Chondrocyte (in vitro differentiated cells): ENCODE measurements at regions not wholly inside any gene's neighbourhood (a gene's known extent, or its start where the extent isn't known, plus 50 kb on each side); places are given as distances from the start of the nearest gene placed in this dataset.
"Not testable (repeated sequence)": the region's sequence is repeated elsewhere in the genome, so short reads cannot be mapped to it uniquely, and the experiment has no call there.

ENCODE experiments used
- DNase-seq: peaks from one replicate; pipeline ENCODE4 v3.0.0; 2021; ENCODE audit warnings: mixed read lengths, low spot score
- H3K27ac Mint-ChIP-seq: one replicate; pipeline ENCODE4 v1.8.0; 2021; ENCODE audit warnings: mild to moderate bottlenecking, moderate library complexity, mixed read lengths; ENCODE audit not compliant: unreplicated experiment
- H3K27me3 Mint-ChIP-seq: 2 replicates; pipeline ENCODE4 v1.8.0; 2021; ENCODE audit warnings: low read depth, mixed read lengths
- H3K36me3 Mint-ChIP-seq: 2 replicates; pipeline ENCODE4 v1.8.0; 2021; ENCODE audit warnings: low read depth, mixed read lengths
- H3K4me1 Mint-ChIP-seq: 2 replicates; pipeline ENCODE4 v1.8.0; 2021; ENCODE audit warnings: low read depth, mild to moderate bottlenecking, mixed read lengths
- H3K4me3 Mint-ChIP-seq: one replicate; pipeline ENCODE4 v1.8.0; 2021; ENCODE audit warnings: mild to moderate bottlenecking, moderate library complexity, mixed read lengths; ENCODE audit not compliant: unreplicated experiment
- H3K9me3 Mint-ChIP-seq: 2 replicates; pipeline ENCODE4 v1.8.0; 2021; ENCODE audit warnings: low read depth, mixed read lengths
- TF ChIP-seq, protein P1 (sequence below): fragments of 200-600 bp; sonication (generic); IDR thresholded peaks from 2 replicates; pipeline ENCODE4 v1.5.0; 2021; ENCODE audit warnings: antibody characterized with exemption, mild to moderate bottlenecking, moderate library complexity

GRCh38 chr1:200288226-200288625 is 121.6 kb downstream of the ZNF281 start:
- Mint-ChIP-seq H3K4me1 (no peaks in the 10 kb centered on the region), H3K27ac (no peak overlapping the region), H3K36me3 (no peaks in the 10 kb centered on the region), H3K4me3 (no peak overlapping the region), H3K9me3 (no peaks in the 10 kb centered on the region), H3K27me3 (no peaks in the 10 kb centered on the region)
- DNase-seq = no peak
- TF ChIP-seq, protein P1, sequence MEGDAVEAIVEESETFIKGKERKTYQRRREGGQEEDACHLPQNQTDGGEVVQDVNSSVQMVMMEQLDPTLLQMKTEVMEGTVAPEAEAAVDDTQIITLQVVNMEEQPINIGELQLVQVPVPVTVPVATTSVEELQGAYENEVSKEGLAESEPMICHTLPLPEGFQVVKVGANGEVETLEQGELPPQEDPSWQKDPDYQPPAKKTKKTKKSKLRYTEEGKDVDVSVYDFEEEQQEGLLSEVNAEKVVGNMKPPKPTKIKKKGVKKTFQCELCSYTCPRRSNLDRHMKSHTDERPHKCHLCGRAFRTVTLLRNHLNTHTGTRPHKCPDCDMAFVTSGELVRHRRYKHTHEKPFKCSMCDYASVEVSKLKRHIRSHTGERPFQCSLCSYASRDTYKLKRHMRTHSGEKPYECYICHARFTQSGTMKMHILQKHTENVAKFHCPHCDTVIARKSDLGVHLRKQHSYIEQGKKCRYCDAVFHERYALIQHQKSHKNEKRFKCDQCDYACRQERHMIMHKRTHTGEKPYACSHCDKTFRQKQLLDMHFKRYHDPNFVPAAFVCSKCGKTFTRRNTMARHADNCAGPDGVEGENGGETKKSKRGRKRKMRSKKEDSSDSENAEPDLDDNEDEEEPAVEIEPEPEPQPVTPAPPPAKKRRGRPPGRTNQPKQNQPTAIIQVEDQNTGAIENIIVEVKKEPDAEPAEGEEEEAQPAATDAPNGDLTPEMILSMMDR = no peak

DNA sequence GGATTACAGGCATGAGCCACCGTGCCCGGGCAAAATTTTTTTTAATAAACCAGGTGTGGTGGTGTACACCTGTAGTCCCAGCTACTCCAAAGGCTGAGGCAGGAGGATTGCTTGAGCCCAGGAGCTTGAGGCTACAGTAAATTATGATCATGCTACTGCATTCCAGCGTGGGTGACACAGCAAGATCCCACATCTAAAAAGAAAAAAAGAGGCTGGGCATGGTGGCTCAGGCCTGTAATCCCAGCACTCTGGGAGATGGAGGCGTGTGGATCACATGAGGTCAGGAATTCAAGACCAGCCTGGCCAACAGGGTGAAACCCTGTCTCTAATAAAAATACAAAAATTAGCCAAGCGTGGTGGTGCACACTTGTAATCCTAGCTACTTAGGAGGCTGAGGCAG is 125.6 kb downstream of the ZNF281 start:
- H3K27me3 Mint-ChIP-seq, H3K9me3 Mint-ChIP-seq, H3K4me1 Mint-ChIP-seq, H3K36me3 Mint-ChIP-seq, H3K4me3 Mint-ChIP-seq, DNase-seq, H3K27ac Mint-ChIP-seq: not testable (repeated sequence)

DNA sequence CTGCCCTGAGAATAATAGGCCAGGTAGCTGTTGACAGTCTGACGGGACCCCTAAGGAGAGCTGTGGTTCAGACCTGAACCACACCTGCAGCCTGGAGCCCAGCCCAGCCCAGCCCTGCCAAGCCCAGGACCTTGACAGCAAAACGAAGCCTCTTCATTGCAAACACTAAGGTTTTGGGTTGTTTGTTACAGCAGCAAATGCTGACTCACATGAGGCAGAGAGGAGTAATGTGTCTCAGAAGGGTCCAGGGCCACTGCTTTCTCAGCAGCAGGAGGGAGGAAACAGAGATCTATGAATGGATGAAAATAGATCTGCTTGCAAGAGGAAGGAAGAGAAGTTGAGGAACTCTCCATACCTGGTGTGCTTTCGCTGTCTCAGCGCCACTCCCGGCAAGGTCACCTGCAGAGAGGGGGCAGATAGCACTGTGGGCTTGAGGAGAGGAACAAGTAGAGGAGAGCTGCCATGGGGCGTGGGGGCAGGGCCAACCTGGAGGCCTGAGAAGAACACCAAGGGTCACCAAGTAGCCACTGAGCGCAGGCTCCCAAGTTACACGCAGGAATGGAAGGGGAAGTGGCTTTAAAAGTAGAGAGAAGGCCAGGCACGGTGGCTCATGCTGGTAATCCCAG is 127.2 kb downstream of the ZNF281 start:
- Mint-ChIP-seq H3K4me1 (no peaks in the 10 kb centered on the region), H3K4me3 (no peak overlapping the region), H3K27me3 (no peaks in the 10 kb centered on the region), H3K36me3 (no peaks in the 10 kb centered on the region), H3K9me3 (no peaks in the 10 kb centered on the region), H3K27ac (no peak overlapping the region)
- no peak for DNase-seq
- TF ChIP-seq, protein P1 = no peak

GRCh38 chr1:200281201-200281835 is 128.5 kb downstream of the ZNF281 start:
- Mint-ChIP-seq H3K27me3 (no peaks in the 10 kb centered on the region), H3K4me3 (no peak overlapping the region), H3K27ac (no peak overlapping the region), H3K4me1 (no peaks in the 10 kb centered on the region), H3K9me3 (no peaks in the 10 kb centered on the region), H3K36me3 (no peaks in the 10 kb centered on the region)
- TF ChIP-seq, protein P1 = no peak
- no peak for DNase-seq

GRCh38 chr1:200279810-200280411 is 129.9 kb downstream of the ZNF281 start:
- Mint-ChIP-seq H3K4me3 (no peak overlapping the region), H3K9me3 (no peaks in the 10 kb centered on the region), H3K27ac (no peak overlapping the region), H3K27me3 (no peaks in the 10 kb centered on the region), H3K36me3 (no peaks in the 10 kb centered on the region), H3K4me1 (no peaks in the 10 kb centered on the region)
- TF ChIP-seq, protein P1 = peak; percentile 83
- no peak for DNase-seq
